ENCODE measurements at regions not wholly inside any gene's neighbourhood (a gene's known extent, or its start where the extent isn't known, plus 50 kb on each side); places are given as distances from the start of the nearest gene placed in this dataset.

DNA sequence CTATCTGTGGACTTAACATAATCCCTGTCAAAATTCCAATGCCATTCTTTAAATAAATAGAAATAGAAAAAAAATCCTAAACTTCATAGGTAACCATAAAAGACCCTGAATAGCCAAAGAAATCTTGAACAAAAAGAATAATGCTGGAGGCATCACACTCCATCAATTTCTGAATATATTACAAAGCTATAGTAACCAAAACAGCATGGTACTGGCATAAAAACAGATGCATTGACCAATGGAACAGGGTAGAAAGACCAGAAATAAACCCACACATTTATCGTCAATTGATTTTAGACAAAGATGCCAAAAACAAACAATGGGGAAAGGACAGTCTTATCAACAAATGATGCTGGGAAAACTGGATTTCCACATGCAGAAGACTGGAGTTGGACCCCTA lies 205.7 kb downstream of the VAPA start:
- no peak overlapping the region for H3K27ac ChIP-seq
- H3K4me1 ChIP-seq: peaks cover 0 to 15% of the 10 kb centered on the region in 2 donors
- no peak overlapping the region for H3K4me3 ChIP-seq
- H3K9me3 ChIP-seq: peaks cover 0 to 10% of the 10 kb centered on the region in 2 donors
- DNase-seq (ENCODE audit: low spot score): no peak
- H3K27me3 ChIP-seq: no peaks in the 10 kb centered on the region
- H3K36me3 ChIP-seq: no peaks in the 10 kb centered on the region
- TF ChIP-seq, protein P1, sequence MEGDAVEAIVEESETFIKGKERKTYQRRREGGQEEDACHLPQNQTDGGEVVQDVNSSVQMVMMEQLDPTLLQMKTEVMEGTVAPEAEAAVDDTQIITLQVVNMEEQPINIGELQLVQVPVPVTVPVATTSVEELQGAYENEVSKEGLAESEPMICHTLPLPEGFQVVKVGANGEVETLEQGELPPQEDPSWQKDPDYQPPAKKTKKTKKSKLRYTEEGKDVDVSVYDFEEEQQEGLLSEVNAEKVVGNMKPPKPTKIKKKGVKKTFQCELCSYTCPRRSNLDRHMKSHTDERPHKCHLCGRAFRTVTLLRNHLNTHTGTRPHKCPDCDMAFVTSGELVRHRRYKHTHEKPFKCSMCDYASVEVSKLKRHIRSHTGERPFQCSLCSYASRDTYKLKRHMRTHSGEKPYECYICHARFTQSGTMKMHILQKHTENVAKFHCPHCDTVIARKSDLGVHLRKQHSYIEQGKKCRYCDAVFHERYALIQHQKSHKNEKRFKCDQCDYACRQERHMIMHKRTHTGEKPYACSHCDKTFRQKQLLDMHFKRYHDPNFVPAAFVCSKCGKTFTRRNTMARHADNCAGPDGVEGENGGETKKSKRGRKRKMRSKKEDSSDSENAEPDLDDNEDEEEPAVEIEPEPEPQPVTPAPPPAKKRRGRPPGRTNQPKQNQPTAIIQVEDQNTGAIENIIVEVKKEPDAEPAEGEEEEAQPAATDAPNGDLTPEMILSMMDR (IDR thresholded peaks at IDR 0.05): no peak

GRCh38 chr18:10119991-10120390 lies 206.2 kb downstream of the VAPA start:
- Histone ChIP-seq H3K4me1 (peaks cover 0 to 15% of the 10 kb centered on the region in 2 donors), H3K27ac (no peak overlapping the region), H3K4me3 (no peak overlapping the region), H3K27me3 (no peaks in the 10 kb centered on the region), H3K36me3 (no peaks in the 10 kb centered on the region), H3K9me3 (peaks cover 0 to 10% of the 10 kb centered on the region in 2 donors)
- TF ChIP-seq, protein P1 (IDR thresholded peaks at IDR 0.05): no peak
- DNase-seq (ENCODE audit: low spot score): no peak

DNA sequence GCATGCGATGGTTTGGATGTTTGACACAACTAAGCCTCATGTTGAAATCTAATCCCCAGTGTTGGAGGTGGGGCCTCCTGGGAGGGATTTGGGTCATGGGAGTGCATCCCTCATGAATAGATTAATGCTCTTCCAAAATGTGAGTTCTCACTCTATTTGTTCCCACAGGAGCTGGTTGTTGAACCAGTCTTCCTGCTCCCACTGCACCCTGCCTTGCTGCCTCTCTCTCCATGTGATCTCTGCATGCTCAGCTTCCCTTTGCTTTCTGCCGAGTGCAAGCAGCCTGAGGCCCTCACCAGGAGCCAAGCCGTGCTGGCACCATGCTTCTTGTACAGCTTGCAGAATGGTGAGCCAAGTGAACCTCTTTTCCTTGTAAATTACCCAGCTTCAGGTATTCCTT lies 206.8 kb downstream of the VAPA start:
- Histone ChIP-seq H3K27ac (no peak overlapping the region), H3K4me3 (no peak overlapping the region), H3K4me1 (peaks cover 0 to 15% of the 10 kb centered on the region in 2 donors), H3K9me3 (peaks cover 0 to 10% of the 10 kb centered on the region in 2 donors), H3K27me3 (no peaks in the 10 kb centered on the region), H3K36me3 (no peaks in the 10 kb centered on the region)
- DNase-seq (ENCODE audit: low spot score): no peak
- TF ChIP-seq, protein P1 (IDR thresholded peaks at IDR 0.05): no peak

- Histone ChIP-seq H3K36me3 (no peaks in the 10 kb centered on the region), H3K9me3 (peaks cover 0 to 10% of the 10 kb centered on the region in 2 donors), H3K4me1 (peaks cover 0 to 15% of the 10 kb centered on the region in 2 donors), H3K27ac (no peak overlapping the region), H3K4me3 (no peak overlapping the region), H3K27me3 (no peaks in the 10 kb centered on the region)
- TF ChIP-seq, protein P1 (IDR thresholded peaks at IDR 0.05): no peak
- no peak for DNase-seq (ENCODE audit: low spot score)
Observed at GRCh38 chr18:10121028-10121427, 207.2 kb downstream of the VAPA start.

GRCh38 chr18:10121786-10122515 lies 208.1 kb downstream of the VAPA start:
- Histone ChIP-seq H3K9me3 (peaks cover 0 to 10% of the 10 kb centered on the region in 2 donors), H3K27ac (peak overlapping the region; percentile 37 to 56), H3K4me3 (no peak overlapping the region)

More at GRCh38 chr18:10121786-10122515, 208.1 kb downstream of the VAPA start:
- TF ChIP-seq, protein P1 (IDR thresholded peaks at IDR 0.05): no peak
- H3K4me1 ChIP-seq: peaks cover 0 to 15% of the 10 kb centered on the region in 2 donors
- H3K27me3 ChIP-seq: no peaks in the 10 kb centered on the region
- no peaks in the 10 kb centered on the region for H3K36me3 ChIP-seq
- DNase-seq (ENCODE audit: low spot score): no peak
